NCI-H2227 (cell line): ENCODE measurements at regions not wholly inside any gene's neighbourhood (a gene's known extent, or its start where the extent isn't known, plus 50 kb on each side); places are given as distances from the start of the nearest gene placed in this dataset.
"Not testable (repeated sequence)": the region's sequence is repeated elsewhere in the genome, so short reads cannot be mapped to it uniquely, and the experiment has no call there.

Source experiments
- DNase-seq: peaks from one replicate; lab custom pipeline; 2025; ENCODE audit not compliant: unreplicated experiment; lab: John Stamatoyannopoulos, UW

DNA sequence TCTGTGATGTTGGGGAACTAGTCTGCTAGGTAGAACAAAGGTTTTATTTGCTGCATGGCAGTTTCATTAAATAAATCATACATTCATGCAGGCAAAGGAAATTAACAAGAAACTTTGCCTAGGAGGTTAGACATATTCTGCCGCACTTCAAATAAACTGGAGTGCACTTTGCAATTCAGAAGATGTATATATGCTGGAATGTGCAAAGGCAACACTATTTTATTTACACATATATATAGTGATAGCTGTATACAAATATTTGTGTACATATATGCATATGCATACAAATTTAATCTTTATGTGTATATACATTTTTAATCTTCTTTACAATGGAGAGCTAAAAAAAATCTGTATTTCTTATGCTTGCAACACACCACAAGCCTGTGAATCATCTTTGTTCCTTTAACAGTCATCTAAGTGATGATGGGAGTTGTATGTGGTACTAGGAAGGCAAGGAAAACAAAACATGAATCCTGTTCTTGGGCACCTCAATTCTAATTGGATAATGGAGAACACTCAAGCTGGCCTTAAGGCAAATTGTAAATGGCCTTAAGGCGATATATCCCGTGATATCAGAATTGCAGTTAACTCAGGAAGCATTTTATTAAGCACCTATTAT, 605.8 kb upstream of the CAMK1G start:
- DNase-seq = no peak

DNA sequence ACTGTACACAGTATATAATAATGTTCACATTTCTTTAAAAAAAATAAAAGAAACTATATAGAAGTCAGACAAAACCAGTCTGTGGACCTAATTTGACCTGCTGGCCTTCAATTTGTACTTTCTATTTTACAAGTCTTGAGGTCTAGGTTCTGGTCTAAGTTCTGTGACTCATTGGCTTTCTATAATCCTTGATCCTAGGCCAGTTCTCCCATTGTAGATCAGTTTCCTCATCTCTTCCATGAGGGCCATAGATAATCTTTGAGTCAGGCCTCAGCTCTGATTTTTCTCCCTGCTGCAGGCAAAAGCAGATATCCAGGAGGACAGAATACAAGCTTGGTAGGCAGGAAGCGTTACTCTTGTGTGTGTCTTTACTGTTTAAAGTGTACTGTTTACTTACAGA, 603.7 kb upstream of the CAMK1G start:
- DNase-seq = no peak

- no peak for DNase-seq
Observed at GRCh38 chr1:208980605-208981004, 602.9 kb upstream of the CAMK1G start.

- DNase-seq = no peak
Observed at GRCh38 chr1:208985231-208985630, 598.3 kb upstream of the CAMK1G start.

GRCh38 chr1:208988811-208989222, 594.7 kb upstream of the CAMK1G start:
- peak; percentile 14 for DNase-seq

DNA sequence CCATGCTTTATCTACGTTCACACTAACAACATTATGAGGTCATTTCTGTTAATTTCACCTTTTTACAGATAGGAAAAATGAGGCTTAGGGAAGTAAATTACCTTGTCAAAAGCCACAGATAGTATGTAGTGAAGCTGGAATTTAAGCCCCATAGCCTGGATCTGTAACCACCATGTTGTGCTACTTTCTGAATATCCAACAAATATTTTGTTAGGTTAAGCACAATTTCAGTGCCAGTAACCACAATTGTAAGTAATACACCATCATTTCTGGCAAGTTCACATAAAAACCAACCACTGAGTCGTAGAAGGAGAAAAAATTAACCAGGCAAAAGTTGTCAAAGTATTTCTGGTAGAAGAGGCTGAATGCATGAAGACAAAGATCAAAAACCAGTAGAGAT, 593.1 kb upstream of the CAMK1G start:
- DNase-seq = no peak

DNA sequence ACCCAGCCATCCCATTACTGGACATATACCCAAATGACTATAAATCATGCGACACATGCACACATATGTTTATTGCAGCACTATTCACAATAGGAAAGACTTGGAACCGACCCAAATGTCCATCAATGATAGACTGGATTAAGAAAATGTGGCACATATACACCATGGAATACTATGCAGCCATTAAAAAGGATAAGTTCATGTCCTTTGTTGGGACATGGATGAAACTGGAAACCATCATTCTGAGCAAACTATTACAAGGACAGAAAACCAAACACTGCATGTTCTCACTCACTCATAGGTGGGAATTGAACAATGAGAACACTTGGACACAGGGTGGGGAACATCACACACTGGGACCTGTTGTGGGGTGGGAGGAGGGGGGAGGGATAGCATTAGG, 586.5 kb upstream of the CAMK1G start:
- not testable (repeated sequence) for DNase-seq

- no peak for DNase-seq
Observed at GRCh38 chr1:208997726-208998312, 585.7 kb upstream of the CAMK1G start.

DNA sequence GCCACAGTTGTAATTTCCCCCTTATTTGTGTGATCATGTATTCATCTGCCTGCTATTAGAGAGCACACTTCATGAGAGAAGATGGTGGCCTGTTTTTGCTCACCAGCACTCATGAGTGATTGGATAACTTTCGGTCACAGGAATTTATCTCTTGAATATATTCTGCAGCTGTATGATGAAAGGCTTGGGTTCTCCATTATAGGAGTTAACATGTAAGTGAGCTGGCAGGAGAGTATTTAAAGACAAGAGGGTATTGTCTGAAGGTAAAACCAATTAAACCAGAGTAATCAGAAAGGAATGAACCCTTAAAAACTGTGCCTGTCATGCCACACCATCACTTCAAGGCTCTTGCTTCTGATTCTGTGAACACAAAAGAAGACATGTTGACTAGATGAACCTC, 574.9 kb upstream of the CAMK1G start:
- DNase-seq = no peak

DNA sequence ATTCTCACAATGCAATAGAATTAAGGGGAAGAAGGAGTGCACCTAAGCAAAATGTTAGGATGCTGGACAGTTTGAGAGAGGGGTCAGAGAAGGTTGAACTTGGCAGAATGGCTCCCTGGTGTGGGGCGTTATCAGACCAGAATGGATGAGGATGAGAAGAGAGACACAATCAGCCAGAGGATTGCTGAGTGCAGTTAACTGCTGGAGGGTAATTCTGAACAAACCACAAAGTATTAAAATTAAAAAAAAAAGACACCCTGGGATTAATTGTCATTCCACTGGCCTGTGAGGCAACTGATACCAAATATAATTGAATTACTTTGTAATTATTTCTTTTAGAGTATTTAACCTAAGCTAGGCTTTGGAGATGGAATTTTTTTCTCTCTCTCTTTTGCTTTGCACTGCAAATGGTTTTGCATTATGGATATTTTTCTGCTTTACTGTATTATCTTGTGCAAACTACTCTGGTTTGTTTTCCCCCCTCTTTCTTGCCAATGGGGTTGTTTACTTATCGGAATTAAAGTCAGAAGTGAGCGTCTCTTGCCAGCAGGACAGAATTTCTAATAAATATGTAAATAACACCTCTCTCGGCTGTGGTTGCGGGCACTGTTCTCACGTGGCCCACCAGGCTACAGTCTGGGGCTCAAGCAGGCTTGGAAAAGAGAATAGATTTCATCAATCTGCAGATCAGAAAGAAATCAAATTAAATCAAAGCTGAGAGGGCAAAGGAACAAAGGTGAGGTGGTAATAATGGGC, 572.9 kb upstream of the CAMK1G start:
- DNase-seq = no peak

DNA sequence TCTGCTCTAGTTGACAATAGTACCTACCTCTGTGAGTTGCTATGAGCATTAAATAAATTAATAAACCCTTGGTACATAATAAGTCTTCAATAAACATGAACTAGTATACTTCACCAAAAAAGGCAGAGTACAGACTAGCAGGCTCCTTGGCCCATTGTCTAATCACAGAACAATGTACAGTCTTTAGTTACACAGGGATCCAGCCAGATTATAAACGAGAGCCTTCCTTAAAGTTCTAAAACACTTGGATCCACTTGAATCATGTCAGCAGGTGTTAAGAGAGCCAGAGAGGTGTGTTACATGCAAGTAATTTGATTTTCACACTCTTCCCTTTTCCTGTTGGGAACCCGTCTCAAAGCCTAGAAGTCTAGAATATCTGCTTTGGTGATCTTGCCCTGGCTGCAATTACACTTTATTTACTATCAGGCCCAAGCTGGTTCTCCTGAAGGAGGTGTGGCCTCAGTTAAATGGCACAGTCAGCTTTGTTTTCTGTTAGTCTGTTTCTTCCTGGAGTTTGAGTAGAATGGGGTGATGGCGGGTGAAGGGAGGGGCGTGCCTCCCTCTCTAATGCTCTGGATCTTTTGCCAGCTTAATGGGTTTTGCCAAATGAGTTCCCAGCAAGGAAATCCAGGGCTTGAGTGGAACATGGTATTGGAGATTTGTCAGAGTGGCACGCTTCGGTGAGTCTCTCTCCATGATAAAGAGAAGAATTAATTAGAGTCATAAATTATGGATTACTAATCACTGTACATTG, 570.9 kb upstream of the CAMK1G start:
- no peak for DNase-seq

GRCh38 chr1:209015092-209015491, 568.4 kb upstream of the CAMK1G start:
- no peak for DNase-seq

DNA sequence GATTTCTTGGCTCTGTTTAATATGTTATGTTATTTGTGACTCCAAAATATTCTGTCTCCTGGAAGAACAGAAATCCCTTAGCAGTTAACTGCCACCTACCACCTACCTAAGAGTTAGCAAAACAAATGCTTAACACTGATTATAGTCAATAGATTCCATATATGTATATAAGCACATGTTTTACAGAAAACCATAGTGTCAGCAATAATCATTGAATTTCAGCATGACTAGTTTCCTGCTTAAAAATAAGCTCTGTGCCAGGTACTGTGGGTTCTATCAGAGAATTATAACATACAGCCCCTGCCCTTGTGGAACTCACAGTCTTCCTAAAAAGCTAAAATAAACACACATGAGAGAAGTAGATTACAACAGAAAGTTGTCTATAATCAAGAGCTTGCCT, 561.9 kb upstream of the CAMK1G start:
- no peak for DNase-seq

DNA sequence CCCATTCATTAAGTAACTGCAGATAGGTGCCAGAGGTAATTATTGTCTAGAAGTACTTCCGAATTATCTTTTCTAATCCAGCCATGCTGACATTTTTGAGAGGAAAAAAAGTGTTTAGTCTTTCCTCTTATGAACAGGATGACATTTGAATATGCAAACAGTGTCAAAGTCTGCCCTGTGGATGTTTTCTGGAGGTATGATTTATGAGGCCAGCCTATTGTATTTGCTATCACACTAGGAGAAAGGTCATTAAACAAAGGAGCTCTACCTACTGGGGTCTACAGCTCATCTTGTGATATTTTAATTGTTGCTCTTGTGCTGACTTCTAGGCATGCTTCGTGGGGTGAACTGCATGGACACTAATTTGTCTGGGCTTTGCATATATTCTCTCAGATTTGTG, 559.7 kb upstream of the CAMK1G start:
- no peak for DNase-seq

- DNase-seq = no peak
Observed at GRCh38 chr1:209029737-209030136, 553.8 kb upstream of the CAMK1G start.

DNA sequence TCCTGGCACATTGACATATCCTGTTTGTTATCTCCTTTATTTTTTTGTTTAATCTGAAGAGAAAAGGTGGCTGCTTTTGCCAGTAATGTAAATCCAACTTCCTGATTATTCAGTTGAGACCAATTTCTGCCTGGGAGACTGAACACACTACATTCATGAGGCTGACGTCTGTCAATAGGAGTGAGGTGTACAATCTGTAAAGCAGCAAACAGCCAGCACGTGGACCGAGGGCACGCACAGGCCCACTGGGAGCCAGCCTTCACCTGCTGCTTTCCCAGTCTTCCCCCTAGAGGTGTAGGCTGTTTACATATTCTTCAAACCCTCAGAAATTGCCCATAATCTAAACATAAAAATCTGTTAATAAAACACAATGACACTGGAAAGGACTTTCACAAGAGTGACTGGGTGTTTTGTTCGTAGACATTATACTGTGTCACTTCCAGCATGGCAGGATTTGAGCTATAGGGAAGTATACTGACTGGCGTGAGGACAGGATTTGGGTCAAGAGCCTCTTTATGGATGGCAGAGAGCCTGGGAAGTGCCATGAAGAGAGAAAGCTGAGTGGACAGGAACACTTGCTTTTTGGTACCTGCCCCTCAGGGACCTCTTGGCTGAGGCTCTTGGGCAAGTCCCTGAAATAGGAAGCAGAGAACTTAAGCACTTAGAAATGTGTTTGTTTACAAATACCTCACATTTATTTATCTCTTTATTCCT, 552.9 kb upstream of the CAMK1G start:
- no peak for DNase-seq

DNA sequence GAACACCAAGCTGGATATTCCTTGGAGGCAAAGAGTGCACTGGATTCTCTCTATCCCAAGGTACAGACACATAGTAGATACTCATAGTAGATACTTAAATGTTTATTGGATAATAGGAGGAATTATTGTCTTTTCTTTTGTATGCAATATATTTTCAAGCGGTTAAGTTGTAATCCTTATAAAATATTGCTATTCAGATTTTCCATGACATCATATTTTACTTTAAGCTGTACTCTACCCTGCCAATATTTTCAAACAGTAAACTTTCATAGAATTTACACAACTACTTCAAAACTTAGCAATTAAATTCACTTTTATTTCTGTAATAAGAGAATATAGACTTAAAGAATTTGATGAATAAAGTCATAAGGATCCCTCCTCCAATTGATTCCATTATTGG, 546.5 kb upstream of the CAMK1G start:
- no peak for DNase-seq

GRCh38 chr1:209038316-209038715, 545.2 kb upstream of the CAMK1G start:
- DNase-seq = no peak

DNA sequence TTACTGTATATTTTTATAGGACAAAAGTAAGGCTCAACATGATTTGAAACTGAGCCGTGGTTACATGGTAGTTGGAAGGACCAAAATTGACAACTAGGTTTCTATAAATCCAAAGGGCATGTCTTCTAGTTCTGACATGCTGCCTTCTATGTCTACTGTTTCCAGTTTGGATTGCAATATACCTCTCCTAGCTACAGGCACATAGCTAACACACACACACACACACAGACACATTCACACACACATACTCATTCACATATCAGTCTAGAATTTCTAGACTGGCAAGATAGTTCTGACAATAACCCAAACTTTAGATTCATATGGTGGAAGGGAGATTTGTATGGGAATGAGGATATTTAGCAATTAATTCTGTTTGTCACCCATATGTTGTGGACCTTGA, 544.8 kb upstream of the CAMK1G start:
- no peak for DNase-seq

DNA sequence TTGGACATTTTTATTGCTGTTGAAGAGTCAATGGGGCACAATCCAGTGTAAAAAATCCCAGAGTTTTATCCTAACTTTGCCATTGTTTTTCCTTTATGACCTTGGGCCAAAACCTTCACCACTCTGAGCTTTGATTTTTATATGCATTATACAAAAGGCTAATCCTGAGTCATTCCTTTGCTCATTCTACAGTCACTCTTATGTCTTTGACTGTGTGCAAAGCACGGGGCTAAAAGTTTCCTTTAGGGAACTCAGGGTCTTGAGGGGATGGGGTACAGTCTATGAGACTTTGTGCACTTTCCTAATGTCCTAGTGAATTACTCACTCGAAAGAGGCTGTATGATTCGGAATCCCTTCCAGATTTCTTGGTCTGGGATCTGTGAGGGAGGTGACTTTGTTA, 543.2 kb upstream of the CAMK1G start:
- DNase-seq = no peak

- no peak for DNase-seq
Observed at GRCh38 chr1:209041927-209042326, 541.6 kb upstream of the CAMK1G start.
